ENCODE measurements at regions not wholly inside any gene's neighbourhood (a gene's known extent, or its start where the extent isn't known, plus 50 kb on each side); places are given as distances from the start of the nearest gene placed in this dataset.

DNA sequence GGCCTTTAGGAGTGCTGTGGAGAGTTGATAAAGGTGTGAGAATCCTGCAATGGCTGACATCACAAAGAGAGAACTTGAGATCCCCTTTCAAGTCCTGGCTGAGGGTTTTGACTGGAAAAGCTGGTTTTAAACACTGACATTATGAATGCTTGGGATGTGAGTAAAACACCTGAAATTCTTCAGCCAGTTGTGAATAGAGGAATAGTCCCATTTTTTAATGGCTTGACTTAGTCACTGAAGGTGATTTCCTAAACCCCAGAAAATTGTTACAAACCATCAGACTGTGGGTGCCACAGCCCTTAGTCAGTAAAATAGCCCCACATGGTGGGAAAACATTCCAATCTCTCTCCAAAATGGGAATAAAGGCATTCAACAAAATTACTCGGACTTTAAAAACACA, 107.7 kb upstream of the LMO4 start:
- no peak overlapping the region for H3K4me3 ChIP-seq (ENCODE audit: low read depth, low read length)
- intact Hi-C loops (cut with micrococcal nuclease; ENCODE audit: unreplicated experiment), result no loop called here

GRCh38 chr1:87224201-87224600, 104.5 kb upstream of the LMO4 start:
- no TSS peak for BruUV-seq (replicated peaks)
- Mint-ChIP-seq H3K4me3 (ENCODE audit: unreplicated experiment) (no peak overlapping the region), H3K36me3 (ENCODE audit: insufficient read depth, unreplicated experiment) (no peaks in the 10 kb centered on the region), H3K27me3 (ENCODE audit: insufficient read depth, unreplicated experiment) (peaks cover 2% of the 10 kb centered on the region), H3K9me3 (ENCODE audit: unreplicated experiment) (no peaks in the 10 kb centered on the region), H3K4me1 (ENCODE audit: low read depth, unreplicated experiment) (no peaks in the 10 kb centered on the region), H3K27ac (ENCODE audit: unreplicated experiment) (no peak overlapping the region)
- CTCF ChIA-PET, result no interaction called here
- no peak overlapping the region for H3K4me3 ChIP-seq (ENCODE audit: low read depth, low read length)
- no peaks in the 10 kb centered on the region for H3K9me3 ChIP-seq
- intact Hi-C loops (cut with micrococcal nuclease; ENCODE audit: unreplicated experiment), result no loop called here
- no peak for TF ChIP-seq CTCF (IDR thresholded peaks at IDR 0.05; ENCODE audit: insufficient read depth in 1 of 2, low read depth in 1 of 2, low read length in 1 of 2, severe bottlenecking in 1 of 2, unreplicated experiment in 1 of 2)
- no peaks in the 10 kb centered on the region for H3K27me3 ChIP-seq (replicated peaks; ENCODE audit: control insufficient read depth, insufficient read depth, low read length)
- no peaks in the 10 kb centered on the region for H3K36me3 ChIP-seq (ENCODE audit: control insufficient read depth, insufficient read depth, low read length)
- no peaks in the 10 kb centered on the region for H3K4me1 ChIP-seq
- no peak for DNase-seq
- POLR2A ChIA-PET, result no interaction called here

More for the DNA sequence above, 107.7 kb upstream of the LMO4 start:
- no peak for TF ChIP-seq CTCF (IDR thresholded peaks at IDR 0.05; ENCODE audit: insufficient read depth in 1 of 2, low read depth in 1 of 2, low read length in 1 of 2, severe bottlenecking in 1 of 2, unreplicated experiment in 1 of 2)
- no peaks in the 10 kb centered on the region for H3K9me3 Mint-ChIP-seq (ENCODE audit: unreplicated experiment)
- no peak for DNase-seq
- H3K4me3 Mint-ChIP-seq (ENCODE audit: unreplicated experiment), result no peak overlapping the region
- H3K4me1 Mint-ChIP-seq (ENCODE audit: low read depth, unreplicated experiment), result no peaks in the 10 kb centered on the region
- no peaks in the 10 kb centered on the region for H3K4me1 ChIP-seq
- H3K9me3 ChIP-seq, result no peaks in the 10 kb centered on the region
- CTCF ChIA-PET, result no interaction called here
- no peaks in the 10 kb centered on the region for H3K27me3 Mint-ChIP-seq (ENCODE audit: insufficient read depth, unreplicated experiment)
- no peak overlapping the region for H3K27ac Mint-ChIP-seq (ENCODE audit: unreplicated experiment)
- H3K27me3 ChIP-seq (replicated peaks; ENCODE audit: control insufficient read depth, insufficient read depth, low read length), result no peaks in the 10 kb centered on the region
- H3K36me3 ChIP-seq (ENCODE audit: control insufficient read depth, insufficient read depth, low read length), result no peaks in the 10 kb centered on the region
- POLR2A ChIA-PET, result no interaction called here
- no peaks in the 10 kb centered on the region for H3K36me3 Mint-ChIP-seq (ENCODE audit: insufficient read depth, unreplicated experiment)
- BruUV-seq (replicated peaks), result no TSS peak

- no peaks in the 10 kb centered on the region for H3K36me3 ChIP-seq (ENCODE audit: control insufficient read depth, insufficient read depth, low read length)
- H3K27me3 Mint-ChIP-seq (ENCODE audit: insufficient read depth, unreplicated experiment), result peaks cover 2% of the 10 kb centered on the region
- no peak overlapping the region for H3K4me3 Mint-ChIP-seq (ENCODE audit: unreplicated experiment)
- TF ChIP-seq CTCF (IDR thresholded peaks at IDR 0.05; ENCODE audit: insufficient read depth in 1 of 2, low read depth in 1 of 2, low read length in 1 of 2, severe bottlenecking in 1 of 2, unreplicated experiment in 1 of 2), result no peak
- ChIA-PET CTCF (no interaction called here), POLR2A (no interaction called here)
- no peaks in the 10 kb centered on the region for H3K9me3 ChIP-seq
- H3K9me3 Mint-ChIP-seq (ENCODE audit: unreplicated experiment), result no peaks in the 10 kb centered on the region
- no peak overlapping the region for H3K27ac Mint-ChIP-seq (ENCODE audit: unreplicated experiment)
- H3K4me3 ChIP-seq (ENCODE audit: low read depth, low read length), result no peak overlapping the region
- DNase-seq, result no peak
- H3K4me1 ChIP-seq, result no peaks in the 10 kb centered on the region
- intact Hi-C loops (cut with micrococcal nuclease; ENCODE audit: unreplicated experiment), result no loop called here
- H3K36me3 Mint-ChIP-seq (ENCODE audit: insufficient read depth, unreplicated experiment), result no peaks in the 10 kb centered on the region
- H3K27me3 ChIP-seq (replicated peaks; ENCODE audit: control insufficient read depth, insufficient read depth, low read length), result no peaks in the 10 kb centered on the region
- no peaks in the 10 kb centered on the region for H3K4me1 Mint-ChIP-seq (ENCODE audit: low read depth, unreplicated experiment)
- no TSS peak for BruUV-seq (replicated peaks)
These were observed 103.5 kb upstream of the LMO4 start for GRCh38 chr1:87225171-87225570.

Measured in Caco-2 (cell line).